ENCODE measurements at regions not wholly inside any gene's neighbourhood (a gene's known extent, or its start where the extent isn't known, plus 50 kb on each side); places are given as distances from the start of the nearest gene placed in this dataset.

DNA sequence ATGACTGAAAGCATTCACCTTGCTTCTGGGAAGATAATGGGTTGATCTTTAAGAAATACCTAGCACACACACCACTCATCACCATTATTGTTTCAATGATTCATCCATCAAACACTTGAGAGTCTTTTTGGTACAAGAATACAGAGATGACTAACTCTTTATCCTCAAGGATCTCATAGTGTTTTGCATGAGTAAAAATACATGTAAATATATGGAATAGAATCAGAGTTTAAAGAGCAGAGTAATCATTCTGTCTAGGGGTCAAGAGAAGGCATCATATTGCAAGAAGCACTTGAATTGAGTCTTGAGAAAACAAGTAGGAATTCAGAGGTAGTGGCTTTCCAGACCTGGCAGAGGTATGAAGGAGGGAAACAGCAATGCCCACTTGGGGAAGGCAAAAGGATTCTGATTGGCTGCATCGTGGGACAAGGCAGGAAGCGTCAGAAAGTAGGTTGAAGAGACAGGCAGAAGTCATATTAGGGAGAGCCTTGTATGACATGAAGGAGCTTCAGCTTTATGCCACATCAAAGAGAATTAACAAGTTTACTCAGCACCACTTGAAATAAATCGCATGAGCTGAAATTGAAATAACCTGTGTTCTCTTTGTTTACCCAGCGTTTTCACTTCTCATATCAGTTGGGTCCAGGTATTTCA is 542.5 kb downstream of the TLE1 start:
- H2AFZ ChIP-seq (ENCODE audit: low read length): no peak overlapping the region
- no peak for DNase-seq

DNA sequence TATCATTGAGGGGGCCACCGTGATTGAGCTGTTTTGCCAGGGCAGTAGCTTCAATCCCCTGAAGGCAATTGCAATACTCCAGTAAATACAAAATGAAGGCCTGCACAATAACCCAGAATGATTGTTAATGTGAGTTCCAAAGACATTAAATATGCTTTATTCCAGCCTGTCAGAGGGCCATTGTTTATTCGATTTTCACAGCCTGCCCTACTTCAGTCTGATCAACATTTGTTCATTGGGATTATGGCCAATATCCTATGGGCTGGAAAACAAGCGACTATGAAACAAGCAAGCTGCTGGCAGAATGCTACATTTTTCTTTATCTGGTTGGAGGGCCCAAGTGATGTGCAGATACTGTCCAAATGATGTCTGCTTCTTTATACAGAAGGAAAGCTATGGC is 543.1 kb downstream of the TLE1 start:
- Histone ChIP-seq H4K20me1 (ENCODE audit: insufficient read depth, low read depth, low read length) (no peaks in the 10 kb centered on the region), H3K27ac (ENCODE audit: low read length) (no peak overlapping the region), H3K4me2 (ENCODE audit: low read depth, low read length, poor library complexity, severe bottlenecking) (no peak overlapping the region), H3K36me3 (ENCODE audit: insufficient read depth, low read length) (no peaks in the 10 kb centered on the region), H3K9ac (ENCODE audit: low read length) (no peak overlapping the region), H3K27me3 (ENCODE audit: low read length) (no peaks in the 10 kb centered on the region), H3K9me3 (ENCODE audit: low read length) (peaks cover 28% of the 10 kb centered on the region), H3K4me1 (ENCODE audit: low read length) (no peaks in the 10 kb centered on the region), H3K9me2 (replicated peaks; ENCODE audit: insufficient read depth, low read length) (no peaks in the 10 kb centered on the region), H3K4me3 (ENCODE audit: low read length) (no peak overlapping the region), H2AFZ (ENCODE audit: low read length) (no peak overlapping the region), H3K79me2 (ENCODE audit: low read length) (no peaks in the 10 kb centered on the region)
- no peak for DNase-seq

More for the DNA sequence above, 542.5 kb downstream of the TLE1 start:
- Histone ChIP-seq H3K9me2 (replicated peaks; ENCODE audit: insufficient read depth, low read length) (no peaks in the 10 kb centered on the region), H3K4me2 (ENCODE audit: low read depth, low read length, poor library complexity, severe bottlenecking) (no peak overlapping the region), H3K79me2 (ENCODE audit: low read length) (no peaks in the 10 kb centered on the region), H3K9ac (ENCODE audit: low read length) (no peak overlapping the region), H3K36me3 (ENCODE audit: insufficient read depth, low read length) (no peaks in the 10 kb centered on the region), H3K9me3 (ENCODE audit: low read length) (peaks cover 33% of the 10 kb centered on the region), H3K27ac (ENCODE audit: low read length) (no peak overlapping the region), H4K20me1 (ENCODE audit: insufficient read depth, low read depth, low read length) (no peaks in the 10 kb centered on the region), H3K4me1 (ENCODE audit: low read length) (no peaks in the 10 kb centered on the region), H3K27me3 (ENCODE audit: low read length) (no peaks in the 10 kb centered on the region), H3K4me3 (ENCODE audit: low read length) (no peak overlapping the region)

DNA sequence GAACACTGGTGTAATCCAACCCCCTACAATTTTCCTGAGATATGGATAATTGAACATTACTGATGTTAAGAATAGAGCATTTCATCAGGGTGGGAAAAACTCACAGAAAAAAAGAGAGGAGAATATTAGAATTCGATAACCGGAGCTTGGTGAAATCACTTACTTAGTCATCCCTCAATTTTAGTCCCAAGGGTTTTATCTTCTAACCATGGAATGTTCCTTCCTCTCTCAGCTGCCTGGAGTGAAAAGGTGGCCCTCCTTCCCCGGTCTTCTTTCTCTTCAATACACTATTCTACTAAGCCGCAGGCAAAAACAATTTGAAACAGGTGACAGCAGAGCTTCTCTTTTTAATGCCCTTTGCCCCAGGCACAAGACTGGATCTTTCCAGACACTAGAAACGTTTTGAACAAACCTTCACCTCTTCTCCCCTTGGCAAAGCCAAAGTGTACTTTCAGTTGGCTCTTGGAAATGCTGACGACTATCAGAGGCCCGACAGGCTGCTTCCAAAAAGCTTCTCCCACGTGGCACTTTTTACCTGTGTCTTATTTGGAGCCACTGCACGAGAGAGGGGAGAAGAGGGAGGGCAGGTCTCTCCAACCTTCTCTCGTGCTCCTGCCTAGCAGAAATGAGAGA is 543.9 kb downstream of the TLE1 start:
- no peaks in the 10 kb centered on the region for H3K27me3 ChIP-seq (ENCODE audit: low read length)
- H3K4me1 ChIP-seq (ENCODE audit: low read length): no peaks in the 10 kb centered on the region
- no peak overlapping the region for H3K4me2 ChIP-seq (ENCODE audit: low read depth, low read length, poor library complexity, severe bottlenecking)
- H3K9ac ChIP-seq (ENCODE audit: low read length): no peak overlapping the region
- no peak for DNase-seq
- H3K4me3 ChIP-seq (ENCODE audit: low read length): no peak overlapping the region
- no peak overlapping the region for H3K27ac ChIP-seq (ENCODE audit: low read length)
- H3K9me2 ChIP-seq (replicated peaks; ENCODE audit: insufficient read depth, low read length): no peaks in the 10 kb centered on the region
- H3K9me3 ChIP-seq (ENCODE audit: low read length): peaks cover 28% of the 10 kb centered on the region
- no peaks in the 10 kb centered on the region for H3K79me2 ChIP-seq (ENCODE audit: low read length)
- 0 out of 2 replicates have a peak overlapping the region, but pooled peaks have one; percentile 21 for H2AFZ ChIP-seq (ENCODE audit: low read length)
- no peaks in the 10 kb centered on the region for H3K36me3 ChIP-seq (ENCODE audit: insufficient read depth, low read length)
- no peaks in the 10 kb centered on the region for H4K20me1 ChIP-seq (ENCODE audit: insufficient read depth, low read depth, low read length)

DNA sequence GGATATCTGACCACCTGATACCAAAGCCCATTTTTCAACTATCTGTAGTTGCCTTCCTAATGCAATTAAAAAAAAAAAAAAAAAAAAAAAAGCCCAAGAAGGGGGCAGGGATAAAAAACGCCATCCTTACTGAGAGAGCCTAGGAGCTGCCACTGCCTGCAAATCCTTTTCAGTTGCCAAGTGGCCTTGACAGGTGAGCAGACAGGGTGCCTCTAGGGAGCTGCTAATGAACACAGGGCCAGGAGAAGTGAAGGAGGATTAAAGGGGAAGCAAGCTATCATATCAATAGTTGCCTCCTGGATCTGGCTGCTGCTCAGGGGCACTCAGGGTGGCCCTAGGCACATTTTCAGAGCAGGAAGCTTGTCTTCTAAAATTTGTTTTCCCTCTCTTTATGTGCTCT is 547.4 kb downstream of the TLE1 start:
- H3K9me3 ChIP-seq (ENCODE audit: low read length): peaks cover 26% of the 10 kb centered on the region
- H3K9ac ChIP-seq (ENCODE audit: low read length): no peak overlapping the region
- no peaks in the 10 kb centered on the region for H3K27me3 ChIP-seq (ENCODE audit: low read length)
- H3K9me2 ChIP-seq (replicated peaks; ENCODE audit: insufficient read depth, low read length): no peaks in the 10 kb centered on the region
- H3K4me3 ChIP-seq (ENCODE audit: low read length): no peak overlapping the region
- no peak overlapping the region for H3K27ac ChIP-seq (ENCODE audit: low read length)
- H4K20me1 ChIP-seq (ENCODE audit: insufficient read depth, low read depth, low read length): no peaks in the 10 kb centered on the region
- H3K79me2 ChIP-seq (ENCODE audit: low read length): no peaks in the 10 kb centered on the region
- H2AFZ ChIP-seq (ENCODE audit: low read length): no peak overlapping the region
- no peaks in the 10 kb centered on the region for H3K4me1 ChIP-seq (ENCODE audit: low read length)
- no peaks in the 10 kb centered on the region for H3K36me3 ChIP-seq (ENCODE audit: insufficient read depth, low read length)
- DNase-seq: no peak
- no peak overlapping the region for H3K4me2 ChIP-seq (ENCODE audit: low read depth, low read length, poor library complexity, severe bottlenecking)

DNA sequence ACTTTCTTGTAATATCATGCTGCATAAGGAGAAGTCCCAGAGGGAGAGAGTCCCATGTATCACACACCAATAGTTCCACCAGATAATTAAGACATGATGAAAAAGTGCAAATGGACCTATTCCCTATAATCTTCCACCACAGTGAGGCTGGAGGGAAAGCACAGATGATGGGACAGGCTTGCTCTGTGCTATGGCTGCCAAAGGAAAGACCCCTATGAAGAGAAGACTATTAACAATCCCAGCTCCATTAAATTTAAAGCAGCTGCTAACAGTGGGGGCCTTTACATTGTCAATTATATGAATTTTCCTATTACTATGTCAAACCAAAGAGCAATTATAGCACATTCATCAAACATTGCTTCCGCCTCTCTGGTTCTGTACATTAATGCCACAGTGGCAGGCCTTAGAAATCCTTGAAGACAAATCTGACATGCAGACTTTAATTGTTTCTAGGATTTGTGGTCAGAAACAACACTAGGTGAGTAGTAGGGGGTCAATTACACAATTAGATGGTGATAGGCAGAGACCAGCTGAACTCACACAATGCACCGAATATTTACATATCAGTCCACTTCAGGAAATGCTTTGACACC is 551.3 kb downstream of the TLE1 start:
- H3K27ac ChIP-seq (ENCODE audit: low read length): no peak overlapping the region
- peaks cover 13% of the 10 kb centered on the region for H3K9me3 ChIP-seq (ENCODE audit: low read length)
- no peaks in the 10 kb centered on the region for H4K20me1 ChIP-seq (ENCODE audit: insufficient read depth, low read depth, low read length)
- no peak overlapping the region for H3K4me3 ChIP-seq (ENCODE audit: low read length)
- no peak overlapping the region for H2AFZ ChIP-seq (ENCODE audit: low read length)
- H3K4me1 ChIP-seq (ENCODE audit: low read length): no peaks in the 10 kb centered on the region
- no peaks in the 10 kb centered on the region for H3K9me2 ChIP-seq (replicated peaks; ENCODE audit: insufficient read depth, low read length)
- H3K4me2 ChIP-seq (ENCODE audit: low read depth, low read length, poor library complexity, severe bottlenecking): no peak overlapping the region
- H3K36me3 ChIP-seq (ENCODE audit: insufficient read depth, low read length): no peaks in the 10 kb centered on the region
- H3K27me3 ChIP-seq (ENCODE audit: low read length): no peaks in the 10 kb centered on the region
- no peaks in the 10 kb centered on the region for H3K79me2 ChIP-seq (ENCODE audit: low read length)
- DNase-seq: no peak
- H3K9ac ChIP-seq (ENCODE audit: low read length): no peak overlapping the region

DNA sequence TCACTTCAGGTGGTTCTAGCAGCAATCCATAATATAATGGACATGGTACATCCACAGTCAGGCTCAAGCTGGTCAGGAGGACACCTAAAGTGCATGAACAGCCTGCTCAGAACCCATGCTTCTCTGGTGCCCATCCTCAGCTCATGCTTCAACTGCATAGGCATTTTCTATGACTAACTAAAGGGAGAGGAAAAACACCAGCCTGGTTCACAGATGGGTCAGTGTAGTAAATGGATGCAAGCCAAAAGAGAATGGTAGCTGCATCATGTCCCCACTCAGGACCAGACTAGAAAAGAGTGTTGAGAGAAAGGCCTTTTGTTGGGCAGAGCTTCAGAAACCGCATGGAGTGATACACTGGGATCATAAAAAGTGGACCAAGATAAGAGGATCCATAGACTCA is 556.6 kb downstream of the TLE1 start:
- H3K36me3 ChIP-seq (ENCODE audit: insufficient read depth, low read length): no peaks in the 10 kb centered on the region
- no peak overlapping the region for H3K4me2 ChIP-seq (ENCODE audit: low read depth, low read length, poor library complexity, severe bottlenecking)
- no peak overlapping the region for H3K27ac ChIP-seq (ENCODE audit: low read length)
- no peak overlapping the region for H3K4me3 ChIP-seq (ENCODE audit: low read length)
- H3K27me3 ChIP-seq (ENCODE audit: low read length): no peaks in the 10 kb centered on the region
- DNase-seq: no peak
- H3K9me3 ChIP-seq (ENCODE audit: low read length): peaks cover 9% of the 10 kb centered on the region
- H3K9me2 ChIP-seq (replicated peaks; ENCODE audit: insufficient read depth, low read length): no peaks in the 10 kb centered on the region
- no peaks in the 10 kb centered on the region for H4K20me1 ChIP-seq (ENCODE audit: insufficient read depth, low read depth, low read length)
- no peak overlapping the region for H2AFZ ChIP-seq (ENCODE audit: low read length)
- no peak overlapping the region for H3K9ac ChIP-seq (ENCODE audit: low read length)
- H3K79me2 ChIP-seq (ENCODE audit: low read length): no peaks in the 10 kb centered on the region
- no peaks in the 10 kb centered on the region for H3K4me1 ChIP-seq (ENCODE audit: low read length)

DNA sequence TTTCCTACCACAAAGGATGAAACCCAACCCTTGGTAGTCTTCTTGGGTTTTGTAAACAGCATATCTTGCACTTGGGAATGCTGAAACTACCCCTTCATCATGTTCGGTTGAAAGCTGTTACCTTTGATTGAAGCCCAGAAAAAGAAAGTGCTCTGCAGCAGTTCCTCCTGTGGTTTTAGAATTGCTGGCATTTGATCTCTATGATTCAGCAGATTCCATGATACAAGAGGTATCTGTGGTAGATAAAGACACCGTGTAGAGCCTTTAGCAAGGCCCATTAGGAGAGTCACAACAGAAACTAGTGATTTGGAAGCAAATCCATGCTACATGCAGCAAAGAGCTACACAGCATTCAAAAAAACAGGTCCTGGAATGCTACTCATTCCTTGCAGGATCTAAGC is 557.0 kb downstream of the TLE1 start:
- H3K4me3 ChIP-seq (ENCODE audit: low read length): no peak overlapping the region
- H2AFZ ChIP-seq (ENCODE audit: low read length): no peak overlapping the region
- peaks cover 9% of the 10 kb centered on the region for H3K9me3 ChIP-seq (ENCODE audit: low read length)
- H3K9me2 ChIP-seq (replicated peaks; ENCODE audit: insufficient read depth, low read length): no peaks in the 10 kb centered on the region
- H3K27me3 ChIP-seq (ENCODE audit: low read length): no peaks in the 10 kb centered on the region
- no peaks in the 10 kb centered on the region for H3K36me3 ChIP-seq (ENCODE audit: insufficient read depth, low read length)
- no peaks in the 10 kb centered on the region for H4K20me1 ChIP-seq (ENCODE audit: insufficient read depth, low read depth, low read length)
- no peak overlapping the region for H3K27ac ChIP-seq (ENCODE audit: low read length)
- H3K9ac ChIP-seq (ENCODE audit: low read length): no peak overlapping the region
- no peak overlapping the region for H3K4me2 ChIP-seq (ENCODE audit: low read depth, low read length, poor library complexity, severe bottlenecking)
- H3K4me1 ChIP-seq (ENCODE audit: low read length): no peaks in the 10 kb centered on the region
- H3K79me2 ChIP-seq (ENCODE audit: low read length): no peaks in the 10 kb centered on the region
- DNase-seq: no peak

DNA sequence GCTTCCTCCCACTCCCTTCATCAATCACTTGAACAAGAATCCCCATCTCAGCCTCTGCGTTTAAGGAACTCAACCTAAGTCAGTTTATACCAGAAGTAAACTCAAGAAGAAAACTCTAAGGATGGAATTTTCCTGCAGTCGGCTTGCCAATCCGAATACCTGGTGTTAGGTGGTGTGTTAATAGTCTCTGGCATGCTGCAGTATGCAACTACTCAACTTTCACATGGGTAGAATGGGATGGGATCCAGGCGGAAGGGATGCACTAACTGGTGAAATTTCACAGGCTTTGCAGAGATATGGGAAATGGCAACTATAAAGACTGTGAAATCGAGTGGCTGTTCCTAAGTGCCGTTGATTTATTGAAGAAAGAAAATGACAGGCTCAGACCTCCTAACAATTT is 560.6 kb downstream of the TLE1 start:
- no peaks in the 10 kb centered on the region for H3K36me3 ChIP-seq (ENCODE audit: insufficient read depth, low read length)
- H3K27me3 ChIP-seq (ENCODE audit: low read length): no peaks in the 10 kb centered on the region

More for the DNA sequence above, 560.6 kb downstream of the TLE1 start:
- H3K27ac ChIP-seq (ENCODE audit: low read length): no peak overlapping the region
- no peaks in the 10 kb centered on the region for H3K79me2 ChIP-seq (ENCODE audit: low read length)
- peaks cover 9% of the 10 kb centered on the region for H3K9me3 ChIP-seq (ENCODE audit: low read length)
- no peak overlapping the region for H3K4me2 ChIP-seq (ENCODE audit: low read depth, low read length, poor library complexity, severe bottlenecking)
- no peaks in the 10 kb centered on the region for H4K20me1 ChIP-seq (ENCODE audit: insufficient read depth, low read depth, low read length)
- H2AFZ ChIP-seq (ENCODE audit: low read length): no peak overlapping the region
- no peak overlapping the region for H3K9ac ChIP-seq (ENCODE audit: low read length)
- H3K4me1 ChIP-seq (ENCODE audit: low read length): no peaks in the 10 kb centered on the region
- no peak overlapping the region for H3K4me3 ChIP-seq (ENCODE audit: low read length)
- no peaks in the 10 kb centered on the region for H3K9me2 ChIP-seq (replicated peaks; ENCODE audit: insufficient read depth, low read length)
- no peak for DNase-seq

Data from Karpas-422 (cell line).